ENCODE measurements at regions not wholly inside any gene's neighbourhood (a gene's known extent, or its start where the extent isn't known, plus 50 kb on each side); places are given as distances from the start of the nearest gene placed in this dataset.
A peak's percentile ranks its signal among the peaks of the same experiment; 100 is the strongest.
"Not testable (repeated sequence)": the region's sequence is repeated elsewhere in the genome, so short reads cannot be mapped to it uniquely, and the experiment has no call there.

- no peak for DNase-seq
These were observed 1352.9 kb upstream of the CHAC2 start for GRCh38 chr2:52414561-52415295.

- DNase-seq, result not testable (repeated sequence)
These were observed 1358.1 kb upstream of the CHAC2 start for GRCh38 chr2:52409308-52410118.

- DNase-seq, result no peak
These were observed 1361.6 kb upstream of the CHAC2 start for GRCh38 chr2:52405980-52406379.

GRCh38 chr2:52404866-52405265 is 1362.7 kb upstream of the CHAC2 start:
- no peak for DNase-seq

GRCh38 chr2:52404046-52404445 is 1363.6 kb upstream of the CHAC2 start:
- no peak for DNase-seq

- no peak for DNase-seq
These were observed 1365.5 kb upstream of the CHAC2 start for GRCh38 chr2:52402128-52402527.

- no peak for DNase-seq
These were observed 1364.9 kb upstream of the NRXN1 start for GRCh38 chr2:52396836-52397235.

GRCh38 chr2:52395912-52396311 is 1364.0 kb upstream of the NRXN1 start:
- no peak for DNase-seq

- DNase-seq, result no peak
These were observed 1359.7 kb upstream of the NRXN1 start for GRCh38 chr2:52391621-52392020.

- no peak for DNase-seq
These were observed 1358.7 kb upstream of the NRXN1 start for GRCh38 chr2:52390651-52391050.

- no peak for DNase-seq
These were observed 1356.1 kb upstream of the NRXN1 start for GRCh38 chr2:52387937-52388590.

GRCh38 chr2:52386433-52387030 is 1354.6 kb upstream of the NRXN1 start:
- peak; percentile 98 for DNase-seq

GRCh38 chr2:52383541-52383940 is 1351.6 kb upstream of the NRXN1 start:
- DNase-seq, result no peak

GRCh38 chr2:52369178-52369577 is 1337.2 kb upstream of the NRXN1 start:
- DNase-seq, result no peak

GRCh38 chr2:52368141-52368540 is 1336.2 kb upstream of the NRXN1 start:
- DNase-seq, result no peak

GRCh38 chr2:52365946-52366345 is 1334.0 kb upstream of the NRXN1 start:
- no peak for DNase-seq

GRCh38 chr2:52356556-52356955 is 1324.6 kb upstream of the NRXN1 start:
- no peak for DNase-seq

- DNase-seq, result no peak
These were observed 1315.4 kb upstream of the NRXN1 start for GRCh38 chr2:52347292-52347691.

- DNase-seq, result no peak
These were observed 1313.7 kb upstream of the NRXN1 start for GRCh38 chr2:52345676-52346075.

GRCh38 chr2:52345082-52345481 is 1313.2 kb upstream of the NRXN1 start:
- no peak for DNase-seq

GRCh38 chr2:52343706-52344266 is 1311.9 kb upstream of the NRXN1 start:
- DNase-seq, result no peak

- no peak for DNase-seq
These were observed 1311.1 kb upstream of the NRXN1 start for GRCh38 chr2:52343010-52343409.

- DNase-seq, result no peak
These were observed 1310.5 kb upstream of the NRXN1 start for GRCh38 chr2:52342458-52342857.

Measured in NCI-H1694 treated with DMSO at 0.1 percent for 48 hours (cell line).